HG02970 (cell line): ENCODE measurements at regions not wholly inside any gene's neighbourhood (a gene's known extent, or its start where the extent isn't known, plus 50 kb on each side); places are given as distances from the start of the nearest gene placed in this dataset.
"Not testable (repeated sequence)": the region's sequence is repeated elsewhere in the genome, so short reads cannot be mapped to it uniquely, and the experiment has no call there.

Experiments
- ATAC-seq: cut with Tn5 transposase; IDR thresholded peaks from one replicate; pipeline ENCODE4 v1.9.1; 2021; ENCODE audit warnings: mild to moderate bottlenecking, moderate library complexity, moderate number of reproducible peaks; ENCODE audit not compliant: unreplicated experiment, low FRiP score

GRCh38 chr18:2236232-2236631, 335.1 kb downstream of the METTL4 start:
- ATAC-seq, result no peak

DNA sequence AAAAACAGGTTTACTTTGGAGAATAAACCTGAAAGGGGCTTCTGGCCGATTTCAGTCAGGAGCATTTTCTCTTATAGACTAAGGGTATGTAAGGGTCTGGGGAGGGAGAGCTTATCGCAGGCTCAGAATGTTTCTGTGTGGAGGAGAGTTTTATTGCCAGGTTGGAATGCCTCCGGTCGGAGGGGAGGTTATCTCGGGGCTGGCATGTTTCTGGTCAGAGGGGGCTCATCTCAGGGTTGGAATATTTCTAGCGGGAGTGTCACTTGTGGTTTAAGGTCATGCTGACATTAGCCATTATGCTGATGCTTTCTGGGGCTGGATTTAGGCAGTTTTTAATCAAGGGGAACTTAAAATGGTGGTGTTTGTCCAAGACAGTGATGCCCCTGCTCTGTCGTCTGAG, 333.6 kb downstream of the METTL4 start:
- no peak for ATAC-seq

GRCh38 chr18:2240311-2240705, 331.0 kb downstream of the METTL4 start:
- no peak for ATAC-seq

GRCh38 chr18:2244641-2245040, 326.7 kb downstream of the METTL4 start:
- ATAC-seq, result no peak

DNA sequence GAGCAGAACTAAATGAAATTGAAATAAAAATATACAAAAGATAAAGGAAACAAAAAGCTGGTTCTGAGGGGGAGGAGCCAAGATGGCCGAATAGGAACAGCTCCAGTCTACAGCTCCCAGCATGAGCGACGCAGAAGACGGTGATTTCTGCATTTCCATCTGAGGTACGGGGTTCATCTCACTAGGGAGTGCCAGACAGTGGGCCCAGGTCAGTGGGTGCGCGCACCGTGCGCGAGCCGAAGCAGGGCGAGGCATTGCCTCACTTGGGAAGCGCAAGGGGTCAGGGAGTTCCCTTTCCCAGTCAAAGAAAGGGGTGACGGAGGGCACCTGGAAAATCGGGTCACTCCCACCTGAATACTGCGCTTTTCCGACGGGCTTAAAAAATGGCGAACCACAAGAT, 324.2 kb downstream of the METTL4 start:
- ATAC-seq, result not testable (repeated sequence)

DNA sequence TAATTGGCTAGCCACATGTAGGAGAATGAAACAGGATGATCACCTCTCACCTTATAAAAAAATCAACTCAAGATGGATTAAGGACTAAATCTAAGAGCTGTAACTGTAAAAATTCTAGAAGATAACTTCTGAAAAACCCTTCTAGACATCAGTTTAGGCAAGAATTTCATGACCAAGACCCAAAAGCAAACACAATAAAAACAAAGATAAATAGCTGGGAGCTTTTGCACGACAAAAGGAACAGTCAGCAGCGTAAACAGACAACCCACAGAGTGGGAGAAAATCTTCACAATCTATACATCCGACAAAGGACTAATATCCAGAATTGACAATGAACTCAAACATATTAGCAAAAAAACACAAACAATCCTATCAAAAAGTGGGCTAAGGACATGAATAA, 316.3 kb downstream of the METTL4 start:
- ATAC-seq, result no peak

DNA sequence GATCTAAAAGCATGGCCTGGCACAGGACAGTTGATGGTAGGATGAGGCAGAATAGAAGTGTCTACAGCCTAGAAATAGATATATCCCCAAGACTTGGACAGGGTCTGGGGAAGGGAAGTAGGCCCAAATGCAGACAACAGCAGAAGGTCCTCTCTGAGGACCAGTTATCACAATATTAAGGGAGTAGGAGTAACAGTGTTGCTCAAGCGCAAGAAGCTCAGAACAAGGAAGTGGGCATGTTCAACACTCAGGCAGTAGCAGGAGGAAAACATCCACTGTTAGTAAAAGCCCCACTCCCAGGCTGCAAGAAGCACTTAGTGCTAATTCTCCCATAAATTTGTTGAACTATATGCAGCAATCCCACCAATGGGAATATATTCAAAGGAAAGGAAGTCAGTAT, 314.7 kb downstream of the METTL4 start:
- no peak for ATAC-seq

- no peak for ATAC-seq
Measured at GRCh38 chr18:2258954-2259353, 312.4 kb downstream of the METTL4 start.

DNA sequence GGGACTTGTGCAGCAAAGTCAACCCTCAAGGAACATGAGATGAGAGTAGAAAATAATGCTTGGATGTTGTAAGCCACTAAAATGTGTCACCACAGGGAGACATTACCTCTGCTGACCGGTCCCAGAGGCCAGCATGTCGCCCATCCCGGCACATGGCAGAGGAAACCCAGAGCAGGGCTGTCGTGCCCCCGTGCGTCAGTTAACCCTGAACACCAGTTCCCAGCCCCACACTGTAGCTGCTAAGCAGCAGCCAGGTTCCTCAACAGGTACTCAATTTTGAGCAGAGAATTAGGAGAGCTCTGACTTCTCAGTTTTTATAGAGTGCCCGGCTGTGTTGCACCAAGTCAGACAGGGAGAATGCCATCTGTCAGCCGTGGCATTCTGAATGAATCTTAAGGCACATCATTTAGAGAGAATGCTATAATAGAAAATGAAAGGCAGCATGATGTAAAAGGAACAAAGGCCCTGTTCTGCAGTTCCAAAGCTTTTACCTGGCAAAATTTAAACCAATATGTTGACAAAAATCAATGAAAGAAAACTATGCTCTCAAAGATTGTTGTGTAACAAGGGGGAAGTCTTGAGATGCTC, 307.9 kb downstream of the METTL4 start:
- no peak for ATAC-seq

DNA sequence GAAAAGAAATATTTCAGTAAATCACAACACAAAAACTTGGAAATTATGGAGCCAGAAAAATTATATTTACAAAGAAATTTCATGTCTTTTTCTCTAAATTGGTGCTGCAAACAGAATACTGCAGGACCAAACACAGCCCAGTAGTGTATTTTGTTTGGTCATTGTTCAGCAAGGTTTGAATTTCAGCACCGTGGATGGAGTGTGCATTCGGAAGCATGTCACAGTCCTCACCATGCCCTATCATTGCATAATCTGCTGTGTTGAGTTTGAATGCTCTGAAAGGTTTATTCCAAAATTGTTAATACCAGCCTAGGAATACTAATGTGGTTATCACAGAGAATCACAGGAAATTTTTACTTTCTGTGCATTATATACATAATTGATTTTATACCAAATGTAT, 296.7 kb downstream of the METTL4 start:
- ATAC-seq, result no peak

DNA sequence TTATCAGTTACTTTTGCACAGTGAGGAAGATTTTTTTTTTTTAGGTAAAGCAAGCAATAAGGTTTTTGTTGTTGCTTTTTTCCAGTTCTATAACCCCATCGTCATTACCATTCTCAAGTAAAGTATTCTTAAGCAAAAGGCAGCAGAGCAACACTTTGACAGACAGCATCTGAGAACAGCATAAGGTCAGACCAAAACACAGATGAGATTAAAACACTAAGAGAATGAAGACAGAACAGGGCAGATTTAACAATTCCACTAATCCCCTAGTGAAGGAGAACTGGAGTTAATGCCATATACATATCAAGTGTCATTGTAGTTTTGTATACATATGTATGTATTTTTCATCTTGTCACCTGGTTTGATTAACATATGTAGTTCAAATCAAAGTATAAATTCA, 290.2 kb downstream of the METTL4 start:
- ATAC-seq, result no peak

GRCh38 chr18:2281523-2282199, 289.6 kb downstream of the METTL4 start:
- ATAC-seq, result no peak

GRCh38 chr18:2293109-2293839, 278.0 kb downstream of the METTL4 start:
- no peak for ATAC-seq

DNA sequence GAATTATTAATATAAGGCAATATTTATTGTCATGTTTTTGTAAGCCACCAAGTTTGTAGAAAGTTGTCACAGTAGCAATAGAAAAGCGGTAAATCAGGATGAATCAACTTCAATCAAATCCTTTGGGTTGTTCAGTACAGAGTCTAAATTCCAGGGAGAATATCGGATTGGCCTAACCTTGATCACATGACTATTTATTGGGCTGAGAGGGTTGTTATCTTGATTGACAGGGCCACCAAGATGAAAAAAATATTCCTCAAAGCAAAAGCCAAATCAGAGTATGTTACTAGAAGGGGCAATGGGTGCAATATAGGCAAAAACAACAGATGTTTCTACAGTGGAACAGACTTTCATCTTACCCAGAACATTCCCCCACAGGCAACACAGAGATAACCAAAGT, 270.0 kb downstream of the METTL4 start:
- no peak for ATAC-seq

DNA sequence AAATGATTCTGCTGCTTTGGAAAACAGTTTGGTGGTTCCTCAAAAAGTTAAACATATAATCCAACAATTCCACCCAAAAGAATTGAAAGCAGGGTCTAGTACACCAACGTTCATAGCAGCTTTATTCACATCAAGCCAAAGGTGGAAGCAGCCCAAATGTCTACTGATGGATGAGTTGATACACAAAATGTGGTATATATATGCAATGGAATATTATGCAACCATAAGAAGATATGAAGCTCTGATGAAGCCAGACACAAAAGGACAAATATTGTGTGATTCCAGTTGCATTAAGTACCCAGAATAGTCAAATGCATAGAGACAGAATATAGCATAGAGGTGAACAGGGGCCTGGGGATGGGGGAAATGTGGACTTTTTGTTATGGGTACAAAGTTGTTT, 269.3 kb downstream of the METTL4 start:
- ATAC-seq, result no peak

DNA sequence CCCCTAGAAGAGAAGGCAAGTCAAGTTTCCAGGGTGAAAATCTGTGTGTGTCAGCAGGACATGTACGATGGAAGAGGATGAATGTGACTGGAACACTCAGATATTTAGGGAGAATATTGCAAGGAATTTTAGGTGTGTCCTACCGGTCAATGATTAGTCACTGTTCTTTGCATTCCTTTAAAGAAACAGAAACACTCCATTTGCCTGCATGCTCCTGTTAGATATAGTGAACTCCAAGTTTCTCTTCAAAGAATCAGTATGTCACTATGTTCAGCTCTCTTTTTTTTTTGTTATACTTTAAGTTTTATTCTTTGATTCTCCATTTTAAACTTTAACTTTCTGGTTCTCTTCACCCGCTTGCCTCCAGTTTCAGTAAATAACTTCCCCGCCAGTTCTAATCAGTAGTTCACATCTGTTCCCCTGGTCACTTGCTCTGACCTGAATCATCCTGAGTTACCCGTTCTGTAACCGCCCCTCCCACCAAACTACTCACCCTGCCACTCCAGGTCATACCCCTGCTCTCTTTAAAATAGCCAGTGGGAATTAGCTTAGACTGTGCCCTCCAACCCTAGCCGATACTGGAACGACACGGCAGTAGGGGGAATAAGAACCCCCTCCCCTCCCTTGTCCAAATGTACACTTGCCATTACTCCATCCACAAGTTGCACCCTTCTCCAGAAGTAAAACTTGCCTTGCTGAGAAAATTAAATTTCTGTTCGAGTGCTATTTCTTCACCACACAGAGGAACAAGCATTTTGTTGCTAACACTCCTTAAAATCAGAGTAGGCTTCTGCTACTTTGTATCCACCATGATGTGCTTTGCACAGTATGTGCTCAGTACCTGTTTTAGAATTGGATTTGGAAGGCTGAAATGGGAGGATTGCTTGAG, 268.4 kb downstream of the METTL4 start:
- ATAC-seq, result no peak

- ATAC-seq, result no peak
Measured at GRCh38 chr18:2303517-2304238, 267.6 kb downstream of the METTL4 start.

GRCh38 chr18:2304378-2305175, 266.7 kb downstream of the METTL4 start:
- no peak for ATAC-seq

- no peak for ATAC-seq
Measured at GRCh38 chr18:2306606-2307005, 264.7 kb downstream of the METTL4 start.
